HL-60/S4 treated with retinoic acid at 250 ng/mL for 4 days and 3 days (cell line): ENCODE measurements at regions not wholly inside any gene's neighbourhood (a gene's known extent, or its start where the extent isn't known, plus 50 kb on each side); places are given as distances from the start of the nearest gene placed in this dataset.

Source experiments
- in situ Hi-C: fragments of 300-500 bp; cut with MboI; formaldehyde crosslinking; loops from 2 replicates; pipeline ENCODE4 v1.7.0; 2022; ENCODE audit warnings: low sequenced_read_pairs

- in situ Hi-C loops = no loop called here
Measured at GRCh38 chr12:130016986-130017385, 113.2 kb upstream of the TMEM132D start.

- in situ Hi-C loops = no loop called here
Measured at GRCh38 chr12:130017591-130018449, 114.0 kb upstream of the TMEM132D start.

DNA sequence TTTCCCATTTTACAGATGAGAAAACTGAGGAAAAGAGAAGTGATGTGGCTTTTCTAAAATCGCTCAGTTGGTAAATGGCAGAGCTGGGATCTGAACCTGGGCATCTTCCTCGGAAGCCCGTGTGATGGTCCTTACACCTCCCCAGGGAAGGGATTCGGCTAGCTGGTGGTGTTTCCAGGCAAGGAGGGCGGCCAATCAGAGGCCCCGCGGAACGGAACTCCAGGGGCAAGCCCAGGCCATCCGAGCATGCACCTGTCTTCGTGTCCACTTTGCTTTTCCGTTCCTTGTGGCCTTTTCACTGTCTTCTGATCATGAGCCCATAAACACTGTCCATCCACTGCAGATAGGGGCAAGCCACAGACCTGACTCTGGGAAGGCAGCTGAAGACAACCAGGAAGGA lies 114.8 kb upstream of the TMEM132D start:
- in situ Hi-C loops = no loop called here

GRCh38 chr12:130026608-130027176 lies 122.9 kb upstream of the TMEM132D start:
- in situ Hi-C loops = loop anchor here (25.0 kb wide), 1 partner anchor 311 kb away; the partner anchor contains the start of gene PIWIL1

GRCh38 chr12:130027798-130028197 lies 124.0 kb upstream of the TMEM132D start:
- in situ Hi-C loops = loop anchor here (25.0 kb wide), 1 partner anchor 310 kb away; the partner anchor contains the start of gene PIWIL1

- in situ Hi-C loops = loop anchor here (25.0 kb wide), 1 partner anchor 308 kb away; the partner anchor contains the start of gene PIWIL1
Measured at GRCh38 chr12:130029151-130029550, 125.3 kb upstream of the TMEM132D start.

DNA sequence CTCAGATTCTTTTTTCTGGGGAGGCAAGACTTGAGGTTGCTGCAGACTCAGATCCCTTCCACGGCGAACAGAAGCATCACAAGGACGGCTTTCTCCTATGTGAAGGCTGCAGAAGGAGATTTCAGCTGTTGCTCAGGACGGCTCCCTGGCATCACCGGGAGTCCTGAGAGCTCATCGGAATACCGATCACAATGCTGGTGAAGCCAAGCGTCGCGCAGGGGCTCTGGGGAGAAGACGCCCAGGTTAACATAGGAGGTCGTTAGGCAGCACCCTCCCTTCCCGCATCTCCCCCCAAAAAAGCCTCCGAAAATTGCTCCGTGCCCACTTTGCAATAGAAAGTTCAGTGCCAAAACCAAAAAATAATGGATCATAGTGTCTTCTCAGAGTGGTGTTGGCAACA lies 127.2 kb upstream of the TMEM132D start:
- in situ Hi-C loops = loop anchor here (25.0 kb wide), 1 partner anchor 306 kb away; the partner anchor contains the start of gene PIWIL1

DNA sequence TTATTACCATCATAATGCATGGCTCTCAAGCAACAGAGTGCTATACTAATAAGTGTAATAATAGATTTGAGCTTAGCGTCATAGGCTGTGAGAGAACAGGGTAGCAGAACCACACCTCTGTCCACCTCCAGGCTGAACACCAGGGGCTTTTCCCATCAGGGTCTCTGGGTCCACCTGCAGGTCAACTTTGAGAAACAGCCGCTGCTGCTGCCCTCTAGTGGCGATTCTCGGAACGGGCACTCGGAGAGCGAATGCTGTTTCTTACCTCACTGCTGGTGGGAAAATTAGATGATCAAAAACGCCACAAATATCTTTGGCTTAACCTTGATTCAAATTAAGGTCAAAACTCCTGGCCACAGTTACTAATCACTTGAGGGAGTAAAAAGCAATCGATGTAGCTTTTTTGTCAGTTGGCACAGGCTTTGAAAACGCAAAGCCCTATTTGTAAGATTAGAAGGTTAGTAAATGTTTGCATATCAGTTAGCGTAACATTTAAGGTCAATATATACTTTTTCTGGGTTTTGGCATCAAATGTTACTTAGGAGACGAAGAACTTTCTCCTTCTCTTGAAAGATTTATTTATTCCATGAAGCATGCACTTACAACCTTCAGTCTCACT lies 127.9 kb upstream of the TMEM132D start:
- in situ Hi-C loops = loop anchor here (25.0 kb wide), 1 partner anchor 306 kb away; the partner anchor contains the start of gene PIWIL1

- in situ Hi-C loops = loop anchor here (25.0 kb wide), 1 partner anchor 295 kb away; the partner anchor contains the start of gene PIWIL1
Measured at GRCh38 chr12:130041983-130042812, 120.1 kb upstream of the FZD10 start.

DNA sequence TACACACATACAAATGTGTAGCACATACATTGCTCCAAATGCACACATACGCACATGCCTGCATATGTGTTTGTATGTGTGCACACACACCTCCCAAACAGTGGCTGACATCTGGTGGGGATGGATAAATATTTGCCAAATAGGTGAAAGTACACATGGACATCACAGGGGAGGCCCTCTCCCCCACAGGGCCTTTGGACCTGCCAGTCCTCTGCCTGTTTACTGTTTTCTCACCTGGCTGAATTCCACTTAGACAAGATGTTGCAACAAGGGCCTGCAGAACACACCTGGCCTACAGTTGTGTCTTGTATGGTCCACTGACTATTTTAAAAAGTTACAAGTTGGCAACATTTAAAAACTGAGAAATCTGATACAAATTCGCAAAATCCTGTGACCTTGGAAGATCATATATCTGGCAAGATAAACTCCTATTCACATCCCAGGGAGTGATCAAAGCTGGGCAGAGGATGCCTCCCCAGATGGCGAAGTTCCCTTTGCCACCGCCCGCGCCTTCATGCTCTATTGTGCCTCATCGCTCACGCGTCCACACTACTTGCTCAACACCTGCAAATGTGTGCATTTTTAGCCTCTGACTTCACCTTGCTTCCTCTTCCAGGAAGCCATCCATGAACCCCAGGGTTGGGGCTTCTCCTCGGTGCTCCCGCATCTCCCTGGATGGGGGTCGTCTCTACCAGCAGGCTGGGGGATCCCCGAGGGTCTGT lies 118.4 kb upstream of the FZD10 start:
- in situ Hi-C loops = loop anchor here (25.0 kb wide), 1 partner anchor 293 kb away; the partner anchor contains the start of gene PIWIL1

GRCh38 chr12:130044991-130045621 lies 117.2 kb upstream of the FZD10 start:
- in situ Hi-C loops = loop anchor here (25.0 kb wide), 1 partner anchor 292 kb away; the partner anchor contains the start of gene PIWIL1

DNA sequence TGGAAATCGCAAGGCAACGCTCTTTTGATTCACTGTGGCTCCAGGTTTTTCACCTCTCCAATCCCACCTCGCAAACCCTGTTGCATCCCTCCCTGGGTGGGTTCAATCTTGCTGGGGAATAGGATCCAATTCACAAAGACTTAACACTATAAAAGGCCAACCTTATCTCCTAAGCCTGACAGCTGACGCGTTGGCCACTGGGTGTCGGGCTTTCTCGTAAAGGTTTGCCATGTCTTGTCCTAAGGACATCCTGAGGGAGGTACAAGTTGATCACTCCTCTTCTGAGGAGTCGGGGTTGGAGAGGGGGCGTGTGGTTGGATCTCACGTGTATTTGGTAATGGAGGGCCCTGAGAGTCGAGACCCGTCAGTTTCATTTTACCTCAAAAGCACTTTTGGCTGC lies 112.6 kb upstream of the FZD10 start:
- in situ Hi-C loops = loop anchor here (25.0 kb wide), 1 partner anchor 288 kb away; the partner anchor contains the start of gene PIWIL1

DNA sequence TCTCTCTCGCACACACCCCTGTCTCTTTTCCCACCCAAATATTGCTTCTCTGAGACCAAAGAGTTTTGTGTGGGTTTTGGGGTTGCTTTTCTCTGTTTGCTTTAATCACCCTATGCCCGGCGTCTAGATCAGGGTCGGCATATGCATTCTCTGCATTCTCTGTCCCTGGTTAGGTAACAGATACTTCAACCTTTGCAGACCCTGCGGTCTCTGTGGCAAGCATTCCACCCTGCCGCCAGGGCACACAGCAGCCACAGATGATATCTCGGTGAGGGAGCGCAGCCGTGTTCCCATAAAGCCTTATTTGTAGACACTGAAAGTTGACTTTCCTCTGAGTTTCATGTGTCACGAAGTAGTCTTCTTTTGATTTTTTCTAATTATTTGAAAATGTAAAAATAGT lies 110.4 kb upstream of the FZD10 start:
- in situ Hi-C loops = no loop called here

DNA sequence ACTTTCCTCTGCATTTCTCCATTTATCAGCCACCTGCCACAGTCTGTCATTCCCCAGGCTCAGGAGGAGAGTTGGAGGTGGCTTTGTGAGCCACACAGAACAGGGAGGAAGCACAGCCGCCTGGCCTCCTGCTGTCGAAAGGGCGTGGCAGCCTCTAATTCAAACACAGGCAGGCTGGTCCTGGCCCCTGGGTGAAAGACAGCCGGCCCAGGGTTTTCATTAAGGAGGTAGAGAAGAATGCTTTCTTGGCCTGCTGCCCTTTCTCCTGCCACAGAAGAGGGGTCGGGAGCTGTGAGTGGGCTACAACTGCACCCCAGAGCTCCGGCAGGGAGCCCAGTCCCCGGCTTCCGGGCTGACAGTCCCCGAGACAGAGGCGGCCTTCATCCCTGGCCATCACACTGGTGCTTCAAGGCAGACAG lies 108.6 kb upstream of the FZD10 start:
- in situ Hi-C loops = no loop called here

- in situ Hi-C loops = no loop called here
Measured at GRCh38 chr12:130054803-130055202, 107.5 kb upstream of the FZD10 start.

DNA sequence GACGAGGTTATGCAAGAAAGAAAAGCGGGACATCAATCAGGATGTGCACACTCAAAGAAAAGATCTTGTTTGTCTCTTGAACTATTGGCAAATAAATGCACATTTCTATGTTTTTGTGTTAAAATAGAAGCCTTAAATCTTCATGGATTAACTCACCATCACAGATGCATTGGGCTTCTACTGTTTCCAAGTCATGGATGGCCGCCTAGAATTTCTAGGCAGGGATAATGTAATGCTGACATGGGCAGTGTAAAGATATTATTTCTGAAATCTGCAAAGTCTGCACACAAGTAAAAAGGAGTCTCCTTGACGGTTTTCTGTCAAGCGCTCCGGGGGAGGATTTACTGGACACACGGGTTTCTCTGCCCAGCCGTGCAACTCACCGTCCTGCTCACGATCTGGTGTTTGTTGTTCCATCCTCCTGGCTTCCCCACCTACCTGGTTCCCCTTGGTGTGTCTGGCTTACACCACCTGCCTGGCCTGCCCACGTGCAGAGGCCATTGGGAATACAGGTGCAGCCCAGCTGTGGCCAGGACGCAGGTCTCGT lies 103.3 kb upstream of the FZD10 start:
- in situ Hi-C loops = no loop called here

DNA sequence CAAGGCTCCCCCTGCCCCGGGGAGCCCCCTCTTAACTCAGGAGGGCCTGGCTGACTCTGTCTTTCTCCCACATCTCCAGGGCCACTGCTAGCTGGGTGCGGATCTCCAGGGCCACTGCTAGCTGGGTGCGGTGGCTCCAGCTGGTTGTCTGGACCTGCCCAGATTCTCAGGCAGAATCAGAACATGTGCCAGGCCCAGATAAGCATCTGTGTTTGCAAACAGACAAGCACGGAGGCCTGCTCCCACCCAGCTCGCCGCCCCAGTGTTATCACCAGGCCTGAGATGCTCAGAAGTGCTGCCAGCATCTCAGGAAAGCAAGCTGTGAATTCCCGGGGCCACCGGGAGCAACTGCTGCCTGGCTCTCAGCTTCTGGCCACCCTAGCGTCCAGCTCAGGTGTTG lies 98.4 kb upstream of the FZD10 start:
- in situ Hi-C loops = no loop called here

GRCh38 chr12:130064999-130065398 lies 97.3 kb upstream of the FZD10 start:
- in situ Hi-C loops = no loop called here

- in situ Hi-C loops = no loop called here
Measured at GRCh38 chr12:130066742-130067141, 95.5 kb upstream of the FZD10 start.
